H1 (cell line): ENCODE measurements at regions not wholly inside any gene's neighbourhood (a gene's known extent, or its start where the extent isn't known, plus 50 kb on each side); places are given as distances from the start of the nearest gene placed in this dataset.

ENCODE experiments used
- CTCF ChIA-PET: fragments of 300-600 bp; sonication (Branson Sonifier 250); formaldehyde crosslinking; loops from one replicate; lab custom pipeline; 2021; ENCODE audit not compliant: partially characterized antibody; lab: Charles Lee
- POLR2A ChIA-PET: fragments of 300-600 bp; sonication (Branson Sonifier 250); formaldehyde crosslinking; loops from one replicate; lab custom pipeline; 2021; ENCODE audit warnings: inconsistent platforms; ENCODE audit not compliant: partially characterized antibody; lab: Charles Lee
- DNase-seq, 2 experiments: peaks; one replicate each; pipeline versions ENCODE4 v3.0.0 to v3.0.0-alpha.2; 2010 to 2022; ENCODE audit warnings: low spot score in 2 of 2, low read depth in 1 of 2, mixed read lengths in 1 of 2
- FAIRE-seq: peaks from 2 replicates; lab custom pipeline; 2011; peaks lifted over from hg19 to GRCh38; lab: Jason Lieb, UNC
- H2AFZ ChIP-seq: 2 replicates; pipeline ENCODE4 v1.8.1; 2012; ENCODE audit warnings: low read length, inconsistent platforms
- H2AK5ac ChIP-seq: 2 replicates; pipeline ENCODE4 v1.6.1; 2013; ENCODE audit warnings: low read depth, low read length
- H2BK120ac ChIP-seq: replicated peaks from 2 replicates; pipeline ENCODE3; 2013; ENCODE audit warnings: low read depth, low read length, inconsistent platforms
- H2BK12ac ChIP-seq: 2 replicates; pipeline ENCODE4 v1.6.1; 2013; ENCODE audit warnings: low read depth, low read length
- H2BK15ac ChIP-seq: 2 replicates; pipeline ENCODE4 v1.6.1; 2013; ENCODE audit warnings: low read length
- H2BK20ac ChIP-seq: 2 replicates; pipeline ENCODE4 v1.6.1; 2013; ENCODE audit warnings: low read length
- H2BK5ac ChIP-seq: 2 replicates; pipeline ENCODE4 v1.6.1; 2013; ENCODE audit warnings: low read depth, low read length
- H3K14ac ChIP-seq: 2 replicates; pipeline ENCODE4 v1.6.1; 2013; ENCODE audit warnings: inconsistent platforms; ENCODE audit not compliant: insufficient read length
- H3K18ac ChIP-seq: 2 replicates; pipeline ENCODE4 v1.6.1; 2013; ENCODE audit warnings: low read length; ENCODE audit errors: extremely low read depth
- H3K23ac ChIP-seq: 2 replicates; pipeline ENCODE4 v1.6.1; 2013; ENCODE audit warnings: inconsistent platforms; ENCODE audit not compliant: insufficient read length
- H3K23me2 ChIP-seq: 2 replicates; pipeline ENCODE4 v1.6.1; 2013; ENCODE audit warnings: low read depth, low read length
- H3K27ac ChIP-seq: 2 replicates; pipeline ENCODE4 v1.6.1; 2011; ENCODE audit warnings: low read depth, low read length, inconsistent platforms
- H3K27me3 ChIP-seq, 4 experiments: replicated peaks in 1 of 4; 1 replicate in 1 of 4; 2 replicates in 3 of 4; pipeline versions ENCODE4 v1.6.1 to v1.8.1; 2011 to 2013; ENCODE audit warnings: low read length in 3 of 4, mild to moderate bottlenecking in 3 of 4, inconsistent platforms in 2 of 4, mixed read lengths in 2 of 4, moderate library complexity in 1 of 4; ENCODE audit not compliant: control insufficient read depth in 3 of 4, insufficient read depth in 3 of 4; ENCODE audit errors: extremely low read depth in 1 of 4
- H3K36me3 ChIP-seq, 4 experiments: 2 replicates each; pipeline versions ENCODE4 v1.6.1 to v1.8.1; 2011 to 2013; ENCODE audit warnings: mild to moderate bottlenecking in 4 of 4, low read length in 3 of 4, moderate library complexity in 2 of 4, control low read depth in 1 of 4, inconsistent platforms in 1 of 4; ENCODE audit not compliant: insufficient read depth in 4 of 4, control insufficient read depth in 2 of 4
- H3K4ac ChIP-seq: replicated peaks from 2 replicates; pipeline ENCODE3; 2013; ENCODE audit warnings: low read length, low read depth, mixed read lengths, inconsistent platforms; ENCODE audit not compliant: insufficient read length
- H3K4me1 ChIP-seq, 4 experiments: replicated peaks in 1 of 4; 1 replicate in 1 of 4; 2 replicates in 3 of 4; pipeline versions ENCODE4 v1.6.1 to v1.8.1; 2011 to 2013; ENCODE audit warnings: low read length in 3 of 4, inconsistent platforms in 2 of 4, mixed read lengths in 1 of 4; ENCODE audit not compliant: insufficient read depth in 4 of 4, control insufficient read depth in 3 of 4
- H3K4me2 ChIP-seq, 2 experiments: 2 replicates each; pipeline versions ENCODE4 v1.6.1 to v1.8.1; 2011 to 2013; ENCODE audit warnings: low read depth in 2 of 2, low read length in 2 of 2, control low read depth in 1 of 2, inconsistent platforms in 1 of 2, mild to moderate bottlenecking in 1 of 2; ENCODE audit not compliant: insufficient read depth in 1 of 2
- H3K4me3 ChIP-seq, 4 experiments: fragments of 200-600, 300-600 bp in 1 of 4; sonication (generic), shearing (Covaris generic), sonication (Bioruptor Twin) in 1 of 4; 2 replicates each; pipeline versions ENCODE4 v1.5.1 to v1.8.1; 2011 to 2016; ENCODE audit warnings: low read length in 4 of 4, low read depth in 3 of 4, control low read depth in 2 of 4, inconsistent platforms in 2 of 4, mild to moderate bottlenecking in 2 of 4, mixed read lengths in 1 of 4, moderate library complexity in 1 of 4; ENCODE audit not compliant: insufficient read depth in 2 of 4; ENCODE audit errors: extremely low read depth in 1 of 4
- H3K56ac ChIP-seq: replicated peaks from 2 replicates; pipeline ENCODE3; 2013; ENCODE audit warnings: low read depth, mild to moderate bottlenecking, mixed read lengths, low read length, inconsistent platforms; ENCODE audit not compliant: insufficient read length
- H3K79me1 ChIP-seq: 2 replicates; pipeline ENCODE4 v1.6.1; 2013; ENCODE audit warnings: low read depth, low read length, control low read depth
- H3K79me2 ChIP-seq, 2 experiments: 2 replicates each; pipeline versions ENCODE4 v1.6.1 to v1.8.1; 2012 to 2013; ENCODE audit warnings: low read length in 2 of 2, mild to moderate bottlenecking in 2 of 2, inconsistent platforms in 1 of 2; ENCODE audit not compliant: insufficient read depth in 2 of 2, control insufficient read depth in 1 of 2
- H3K9ac ChIP-seq, 4 experiments: replicated peaks in 1 of 4; 1 replicate in 1 of 4; 2 replicates in 3 of 4; pipeline versions ENCODE4 v1.6.1 to v1.8.1; 2011 to 2013; ENCODE audit warnings: low read depth in 3 of 4, low read length in 3 of 4, control low read depth in 2 of 4, mild to moderate bottlenecking in 2 of 4, moderate library complexity in 2 of 4, inconsistent platforms in 1 of 4; ENCODE audit errors: extremely low read depth in 1 of 4
- H3K9me3 ChIP-seq, 2 experiments: 2 replicates each; pipeline versions ENCODE4 v1.6.1 to v1.8.1; 2012 to 2013; ENCODE audit warnings: mild to moderate bottlenecking in 2 of 2, moderate library complexity in 2 of 2, control low read depth in 1 of 2, inconsistent platforms in 1 of 2, low read depth in 1 of 2, low read length in 1 of 2, mixed read lengths in 1 of 2; ENCODE audit not compliant: insufficient read depth in 2 of 2
- H4K20me1 ChIP-seq, 2 experiments: replicated peaks in 1 of 2; 2 replicates each; pipeline versions ENCODE3 to v1.8.1; 2011 to 2013; ENCODE audit warnings: inconsistent platforms in 2 of 2, low read length in 2 of 2, mild to moderate bottlenecking in 1 of 2; ENCODE audit not compliant: insufficient read depth in 2 of 2, control insufficient read depth in 1 of 2
- H4K5ac ChIP-seq: 2 replicates; pipeline ENCODE4 v1.6.1; 2013; ENCODE audit warnings: low read length, low read depth, mixed read lengths, inconsistent platforms; ENCODE audit not compliant: insufficient read length
- H4K8ac ChIP-seq: 2 replicates; pipeline ENCODE4 v1.8.0; 2013; ENCODE audit warnings: mild to moderate bottlenecking, moderate library complexity, low read length, inconsistent platforms; ENCODE audit not compliant: insufficient read depth; ENCODE audit errors: extremely low read depth
- H4K91ac ChIP-seq: replicated peaks from 2 replicates; pipeline ENCODE3; 2013; ENCODE audit warnings: low read length, mixed read lengths, inconsistent platforms; ENCODE audit not compliant: insufficient read length
- BRCA1 ChIP-seq: IDR thresholded peaks from 2 replicates; pipeline ENCODE4 v1.6.1; 2012; ENCODE audit warnings: low read depth, low read length, improper control_type of control experiment
- CBX5 ChIP-seq: fragments of 300-800, 300-1000 bp; sonication (generic); IDR thresholded peaks from 2 replicates; pipeline ENCODE4 v1.7.1; 2016; ENCODE audit warnings: antibody characterized with exemption, low read length, low read depth
- CREB1 ChIP-seq: IDR thresholded peaks from 2 replicates; pipeline ENCODE4 v1.6.1; 2012; ENCODE audit warnings: inconsistent platforms
- HDAC6 ChIP-seq: IDR thresholded peaks from one replicate; pipeline ENCODE4 v1.7.1; 2012; ENCODE audit warnings: low read depth, mild to moderate bottlenecking, inconsistent platforms, low read length, moderate library complexity
- JUN ChIP-seq: IDR thresholded peaks from 2 replicates; pipeline ENCODE4 v1.6.1; 2011; ENCODE audit warnings: low read depth, mild to moderate bottlenecking, improper control_type of control experiment, low read length
- MAFK ChIP-seq: IDR thresholded peaks from 2 replicates; pipeline ENCODE4 v1.6.1; 2012; ENCODE audit warnings: low read depth, mild to moderate bottlenecking, improper control_type of control experiment, low read length
- RXRA ChIP-seq: IDR thresholded peaks from 2 replicates; pipeline ENCODE4 v1.6.1; 2011; ENCODE audit warnings: low read depth, mild to moderate bottlenecking, low read length, moderate library complexity; ENCODE audit not compliant: insufficient read depth
- SIRT6 ChIP-seq: IDR thresholded peaks from one replicate; pipeline ENCODE4 v1.7.1; 2012; ENCODE audit warnings: low read length, inconsistent platforms
- SP1 ChIP-seq: IDR thresholded peaks from 2 replicates; pipeline ENCODE4 v1.6.1; 2011; ENCODE audit warnings: low read depth, low read length
- TCF12 ChIP-seq: IDR thresholded peaks from 2 replicates; pipeline ENCODE4 v1.6.1; 2011; ENCODE audit warnings: low read depth, mild to moderate bottlenecking, low read length
- WGBS, 2 experiments: shearing (Covaris generic) in 1 of 2; methylation state at CpG; one replicate each; pipeline versions ENCODE4 v1.1.6 to v1.1.7; 2013 to 2015; ENCODE audit warnings: low lambda C conversion rate in 2 of 2, mixed read lengths in 2 of 2, inconsistent platforms in 1 of 2, low coverage in 1 of 2, missing lambda C conversion rate in 1 of 2; ENCODE audit not compliant: insufficient replicate concordance in 2 of 2, insufficient coverage in 1 of 2, insufficient read length in 1 of 2; ENCODE audit errors: extremely low coverage in 1 of 2, missing lambda C conversion rate in 1 of 2; 5-methylcytosine and 5-hydroxymethylcytosine counted together
- TF ChIP-seq, protein P1 (sequence below): IDR thresholded peaks from 2 replicates; pipeline ENCODE4 v1.6.1; 2012; ENCODE audit warnings: low read length, inconsistent platforms

DNA sequence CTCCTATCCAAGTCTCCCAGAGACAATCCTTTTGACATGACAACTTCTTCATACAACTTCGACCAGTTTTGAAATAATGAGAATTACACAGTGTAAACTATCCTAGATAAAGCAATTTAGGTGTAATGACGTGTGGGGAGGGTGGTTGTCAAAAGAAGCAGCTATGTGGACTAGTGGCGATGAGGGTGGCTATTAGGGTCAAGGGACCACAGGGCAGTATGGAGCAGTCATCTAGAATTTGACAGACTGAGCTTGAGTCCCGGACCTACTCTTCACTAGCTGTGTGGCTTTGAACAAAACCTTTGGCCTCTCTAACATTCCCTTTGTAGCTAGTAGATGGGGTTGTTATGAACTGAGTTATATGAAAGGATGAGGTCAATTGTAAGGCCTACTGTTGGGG lies 247.1 kb downstream of the HAPSTR1 start:
- Histone ChIP-seq H2BK120ac (no peak overlapping the region), H3K23me2 (no peaks in the 10 kb centered on the region), H3K27me3 (peaks cover 0 to 1% (median 0%) of the 10 kb centered on the region in 4 experiments; a peak in 1 of 7 replicates), H3K4me2 (no peak overlapping the region), H3K14ac (no peak overlapping the region), H3K79me2 (no peaks in the 10 kb centered on the region), H3K18ac (no peak overlapping the region), H3K4ac (no peak overlapping the region), H3K36me3 (no peaks in the 10 kb centered on the region), H2BK12ac (no peak overlapping the region), H2AK5ac (no peak overlapping the region), H4K5ac (no peak overlapping the region), H3K27ac (no peak overlapping the region), H3K4me1 (peaks cover 0 to 2% (median 0%) of the 10 kb centered on the region in 4 experiments; a peak in 2 of 7 replicates), H2BK5ac (no peak overlapping the region), H3K9me3 (no peaks in the 10 kb centered on the region), H3K79me1 (no peaks in the 10 kb centered on the region), H4K20me1 (no peaks in the 10 kb centered on the region), H2AFZ (no peak overlapping the region), H4K8ac (no peak overlapping the region), H3K9ac (no peak overlapping the region), H3K23ac (no peak overlapping the region), H4K91ac (no peak overlapping the region), H2BK15ac (no peak overlapping the region), H3K4me3 (no peak overlapping the region), H2BK20ac (no peak overlapping the region), H3K56ac (no peak overlapping the region)
- TF ChIP-seq MAFK, result no peak
- TF ChIP-seq CREB1, result no peak
- TF ChIP-seq, protein P1, sequence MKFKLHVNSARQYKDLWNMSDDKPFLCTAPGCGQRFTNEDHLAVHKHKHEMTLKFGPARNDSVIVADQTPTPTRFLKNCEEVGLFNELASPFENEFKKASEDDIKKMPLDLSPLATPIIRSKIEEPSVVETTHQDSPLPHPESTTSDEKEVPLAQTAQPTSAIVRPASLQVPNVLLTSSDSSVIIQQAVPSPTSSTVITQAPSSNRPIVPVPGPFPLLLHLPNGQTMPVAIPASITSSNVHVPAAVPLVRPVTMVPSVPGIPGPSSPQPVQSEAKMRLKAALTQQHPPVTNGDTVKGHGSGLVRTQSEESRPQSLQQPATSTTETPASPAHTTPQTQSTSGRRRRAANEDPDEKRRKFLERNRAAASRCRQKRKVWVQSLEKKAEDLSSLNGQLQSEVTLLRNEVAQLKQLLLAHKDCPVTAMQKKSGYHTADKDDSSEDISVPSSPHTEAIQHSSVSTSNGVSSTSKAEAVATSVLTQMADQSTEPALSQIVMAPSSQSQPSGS, result no peak
- no peak for TF ChIP-seq HDAC6
- no peak for TF ChIP-seq RXRA
- no peak for TF ChIP-seq SP1
- no peak for TF ChIP-seq BRCA1
- no peak for TF ChIP-seq SIRT6
- no peak for TF ChIP-seq JUN
- TF ChIP-seq TCF12, result no peak
- no peak for TF ChIP-seq CBX5
- no peak for DNase-seq
- 83% methylated on average over 4 of the region's 4 CpGs; no CpG with 5 or more reads in 1 of the 2 experiments for WGBS, 2 experiments
- ChIA-PET POLR2A (no interaction called here), CTCF (no interaction called here)
- no peak for FAIRE-seq
